Psoas muscle (tissue), 7 donors: ENCODE measurements at regions not wholly inside any gene's neighbourhood (a gene's known extent, or its start where the extent isn't known, plus 50 kb on each side); places are given as distances from the start of the nearest gene placed in this dataset.

Experiments used
- ATAC-seq, 4 donors: fragments of 200-7000 bp; cut with Tn5 transposase; one replicate each; pipeline ENCODE4 v1.9.1; 2020; ENCODE audit warnings: moderate library complexity in 3 of 4, mild to moderate bottlenecking in 2 of 4
- DNase-seq, 2 donors: peaks; one replicate each; pipeline ENCODE4 v3.0.0-alpha.2; 2020
- H3K27ac ChIP-seq: fragments of 200-600 bp; one replicate; pipeline ENCODE4 v1.8.0; 2022
- H3K27me3 ChIP-seq, 3 donors: fragments of 200-600 bp in 1 of 3; one replicate each; pipeline versions ENCODE4 v1.6.1 to v1.8.0; 2013 to 2022; ENCODE audit warnings: low read length in 2 of 3, mild to moderate bottlenecking in 2 of 3, moderate library complexity in 1 of 3; ENCODE audit not compliant: insufficient read depth in 3 of 3
- H3K36me3 ChIP-seq, 2 donors: fragments of 200-600 bp in 1 of 2; one replicate each; pipeline versions ENCODE4 v1.6.1 to v1.8.0; 2013 to 2022; ENCODE audit warnings: low read depth in 1 of 2, mild to moderate bottlenecking in 1 of 2, moderate library complexity in 1 of 2; ENCODE audit not compliant: insufficient read depth in 1 of 2
- H3K4me1 ChIP-seq: fragments of 200-600 bp; one replicate; pipeline ENCODE4 v1.8.0; 2022
- H3K4me3 ChIP-seq: fragments of 200-600 bp; one replicate; pipeline ENCODE4 v1.8.0; 2022; ENCODE audit warnings: mild to moderate bottlenecking
- H3K9me3 ChIP-seq: fragments of 200-600 bp; one replicate; pipeline ENCODE4 v1.8.0; 2022
- WGBS, 3 donors: extraction: QIAGEN DNeasy Blood & Tissue Kit; methylation state at CpG; one replicate each; pipeline versions ENCODE4 v1.1.6 to v1.1.7; 2013; 5-methylcytosine and 5-hydroxymethylcytosine counted together
- intact Hi-C, 2 donors: fragments of 100-400 bp; cut with DNase I; formaldehyde crosslinking; loops; one replicate each; pipeline versions ENCODE4 v1.11.0 to v1.14.2; 2022
- TF ChIP-seq, protein P1 (sequence below): fragments of 200-600 bp; IDR thresholded peaks from one replicate; pipeline ENCODE4 v1.8.0; 2022; ENCODE audit warnings: antibody characterized with exemption
- donor health status: healthy with polysubstance abuse.
- donor health status: DM: no; HTN: no; CAD: no; lungs with moderate emphysema.
- donor health status: Bipolar disorder and iron deficiency.
- donor health status: healthy.
- donor health status: DM: yes; HTN: yes; CAD: no.
- donor health status: DM: no; HTN: no; CAD: no.
- donor health status: DM: yes; HTN: yes; CAD: no.

DNA sequence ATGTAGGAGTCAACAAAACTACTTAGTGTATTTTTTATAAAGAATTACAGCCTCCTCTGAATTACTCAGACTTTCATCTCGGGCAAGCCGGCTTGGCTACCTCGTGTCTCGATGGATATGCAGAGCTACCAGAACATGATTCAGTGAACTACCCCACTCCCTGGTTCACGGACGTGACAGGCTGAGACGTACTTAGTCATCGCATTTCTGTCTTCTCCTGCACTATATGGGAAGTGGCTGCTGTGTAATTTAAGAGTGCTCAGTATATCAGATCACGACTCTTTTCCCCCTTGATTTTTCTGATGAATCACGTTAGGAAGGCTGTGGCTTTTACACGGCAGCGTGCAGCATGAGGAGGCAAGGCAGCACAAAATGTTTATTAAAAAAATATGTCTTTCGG lies 302.7 kb upstream of the ZFP64 start:
- no peaks in the 10 kb centered on the region for H3K36me3 ChIP-seq
- H3K27ac ChIP-seq: no peak overlapping the region
- no peak overlapping the region for H3K4me3 ChIP-seq
- H3K4me1 ChIP-seq: no peaks in the 10 kb centered on the region
- intact Hi-C loops: no loop called here
- no peaks in the 10 kb centered on the region for H3K27me3 ChIP-seq
- no peaks in the 10 kb centered on the region for H3K9me3 ChIP-seq
- TF ChIP-seq, protein P1, sequence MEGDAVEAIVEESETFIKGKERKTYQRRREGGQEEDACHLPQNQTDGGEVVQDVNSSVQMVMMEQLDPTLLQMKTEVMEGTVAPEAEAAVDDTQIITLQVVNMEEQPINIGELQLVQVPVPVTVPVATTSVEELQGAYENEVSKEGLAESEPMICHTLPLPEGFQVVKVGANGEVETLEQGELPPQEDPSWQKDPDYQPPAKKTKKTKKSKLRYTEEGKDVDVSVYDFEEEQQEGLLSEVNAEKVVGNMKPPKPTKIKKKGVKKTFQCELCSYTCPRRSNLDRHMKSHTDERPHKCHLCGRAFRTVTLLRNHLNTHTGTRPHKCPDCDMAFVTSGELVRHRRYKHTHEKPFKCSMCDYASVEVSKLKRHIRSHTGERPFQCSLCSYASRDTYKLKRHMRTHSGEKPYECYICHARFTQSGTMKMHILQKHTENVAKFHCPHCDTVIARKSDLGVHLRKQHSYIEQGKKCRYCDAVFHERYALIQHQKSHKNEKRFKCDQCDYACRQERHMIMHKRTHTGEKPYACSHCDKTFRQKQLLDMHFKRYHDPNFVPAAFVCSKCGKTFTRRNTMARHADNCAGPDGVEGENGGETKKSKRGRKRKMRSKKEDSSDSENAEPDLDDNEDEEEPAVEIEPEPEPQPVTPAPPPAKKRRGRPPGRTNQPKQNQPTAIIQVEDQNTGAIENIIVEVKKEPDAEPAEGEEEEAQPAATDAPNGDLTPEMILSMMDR: no peak
- ATAC-seq (no peak), DNase-seq (peak in 1 of 2 donors; percentile 37)
- WGBS, 3 donors: 19 to 31% (median 22%) methylated on average over 13 of the region's 13 CpGs

DNA sequence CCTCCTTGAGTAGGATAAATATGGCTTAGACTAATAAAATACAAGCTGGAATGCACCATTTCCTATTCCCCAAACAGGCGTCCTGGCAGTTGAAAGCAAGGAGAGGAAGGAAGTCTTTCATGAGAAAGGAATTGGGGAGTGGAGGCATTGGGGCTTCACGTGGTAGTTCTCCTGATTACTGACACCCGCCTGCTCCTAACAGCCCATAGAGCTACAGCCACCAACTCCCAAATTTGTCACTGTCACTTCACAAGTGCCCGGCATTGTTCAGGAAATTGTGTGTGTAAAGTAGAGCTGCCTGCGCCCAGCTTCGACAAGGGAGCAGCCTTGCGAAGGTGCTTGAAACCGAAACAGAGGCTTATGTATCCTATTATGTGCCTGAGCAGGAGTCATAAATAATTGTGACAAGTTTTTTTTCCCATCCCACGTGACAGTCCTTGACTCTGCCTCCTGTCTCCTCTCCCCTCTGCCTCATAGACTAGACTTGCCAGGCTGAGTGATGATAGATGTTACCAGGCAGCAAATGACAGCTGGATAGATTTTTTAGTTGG lies 301.7 kb upstream of the ZFP64 start:
- Histone ChIP-seq H3K9me3 (no peaks in the 10 kb centered on the region), H3K4me3 (no peak overlapping the region), H3K27ac (no peak overlapping the region), H3K27me3 (no peaks in the 10 kb centered on the region), H3K36me3 (no peaks in the 10 kb centered on the region), H3K4me1 (no peaks in the 10 kb centered on the region)
- TF ChIP-seq, protein P1: no peak
- intact Hi-C loops: no loop called here
- 5 to 7% (median 6%) methylated on average over 9 of the region's 9 CpGs for WGBS, 3 donors
- DNase-seq: no peak
- ATAC-seq: no peak

DNA sequence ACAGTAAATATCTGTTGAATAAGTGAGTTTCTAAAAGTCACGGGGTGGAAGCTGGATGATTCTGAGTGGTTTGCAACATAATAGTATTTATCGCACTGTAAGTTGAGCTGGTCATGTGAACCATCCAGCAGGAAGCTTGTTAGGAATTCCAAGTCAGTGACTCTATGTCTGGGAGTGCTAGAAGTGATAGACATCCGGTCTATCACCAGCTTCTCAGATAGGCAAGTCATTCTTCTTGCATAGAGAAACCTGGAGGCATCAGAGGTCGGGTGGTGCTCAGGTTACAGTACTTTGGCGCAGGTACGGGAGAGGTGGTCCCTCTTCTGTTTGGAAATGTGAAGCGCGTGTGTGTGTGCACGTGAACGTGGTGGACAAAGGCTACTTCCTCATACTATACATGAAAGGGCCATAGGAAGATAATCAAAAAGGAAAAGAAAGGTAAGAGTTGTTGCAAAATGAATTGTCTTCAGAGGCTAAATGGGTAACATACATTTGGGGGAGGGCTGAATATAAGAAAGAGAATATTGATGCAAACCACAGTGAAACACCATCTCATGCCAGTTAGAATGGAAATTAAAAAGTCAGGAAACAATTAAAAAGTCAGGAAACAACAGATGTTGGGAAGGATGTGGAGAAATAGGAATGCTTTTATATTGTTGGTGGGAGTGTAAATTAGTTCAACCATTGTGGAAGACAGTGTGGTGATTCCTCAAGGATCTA lies 299.3 kb upstream of the ZFP64 start:
- H3K27ac ChIP-seq: no peak overlapping the region
- no peak for DNase-seq
- no peaks in the 10 kb centered on the region for H3K4me1 ChIP-seq
- 63 to 70% (median 66%) methylated on average over 10 of the region's 10 CpGs for WGBS, 3 donors
- TF ChIP-seq, protein P1: no peak
- H3K9me3 ChIP-seq: no peaks in the 10 kb centered on the region
- no peaks in the 10 kb centered on the region for H3K36me3 ChIP-seq
- no peaks in the 10 kb centered on the region for H3K27me3 ChIP-seq
- H3K4me3 ChIP-seq: no peak overlapping the region
- ATAC-seq: no peak
- intact Hi-C loops: no loop called here

DNA sequence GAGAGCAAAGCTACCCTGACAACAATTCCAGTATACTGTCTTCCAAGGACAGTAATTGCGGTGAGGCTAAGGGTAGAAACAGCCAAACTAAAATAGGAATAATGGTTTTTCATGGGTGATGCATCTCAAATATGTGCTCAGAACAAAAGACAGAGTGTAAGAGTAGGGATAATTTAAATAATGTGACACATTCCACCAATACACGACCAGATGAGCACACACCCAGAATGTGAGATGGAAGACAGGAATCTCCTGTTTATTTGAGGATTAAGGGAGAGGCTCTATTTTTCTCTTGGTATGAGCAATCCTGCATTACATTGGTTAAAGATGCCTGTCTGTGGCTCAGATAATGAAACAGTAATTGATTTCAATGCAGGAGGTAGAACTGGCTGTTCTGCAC lies 292.9 kb upstream of the ZFP64 start:
- intact Hi-C loops: no loop called here
- no peak for DNase-seq
- WGBS, 3 donors: 42 to 55% (median 49%) methylated on average over 2 of the region's 2 CpGs

More for the DNA sequence above, 292.9 kb upstream of the ZFP64 start:
- H3K27me3 ChIP-seq: no peaks in the 10 kb centered on the region
- TF ChIP-seq, protein P1: no peak
- ATAC-seq: no peak
- H3K4me3 ChIP-seq: no peak overlapping the region
- H3K4me1 ChIP-seq: no peaks in the 10 kb centered on the region
- no peaks in the 10 kb centered on the region for H3K9me3 ChIP-seq
- no peak overlapping the region for H3K27ac ChIP-seq
- no peaks in the 10 kb centered on the region for H3K36me3 ChIP-seq
